Mammary epithelial cell (primary cell): ENCODE measurements at regions not wholly inside any gene's neighbourhood (a gene's known extent, or its start where the extent isn't known, plus 50 kb on each side); places are given as distances from the start of the nearest gene placed in this dataset.

ENCODE experiments used
- EZH2 ChIP-seq: IDR thresholded peaks from 2 replicates; pipeline ENCODE4 v1.6.1; 2012; ENCODE audit warnings: low read length, inconsistent platforms, borderline replicate concordance
- TF ChIP-seq, protein P1 (sequence below), 2 donors: IDR thresholded peaks in 1 of 2; conservative IDR thresholded peaks in 1 of 2; 2 replicates each; pipeline ENCODE4 v1.5.1; 2011 to 2012; ENCODE audit warnings: inconsistent platforms in 2 of 2, low read length in 2 of 2, mild to moderate bottlenecking in 2 of 2, control low read depth in 1 of 2, low read depth in 1 of 2; ENCODE audit not compliant: insufficient read depth in 1 of 2; ENCODE audit errors: extremely low read depth in 1 of 2

DNA sequence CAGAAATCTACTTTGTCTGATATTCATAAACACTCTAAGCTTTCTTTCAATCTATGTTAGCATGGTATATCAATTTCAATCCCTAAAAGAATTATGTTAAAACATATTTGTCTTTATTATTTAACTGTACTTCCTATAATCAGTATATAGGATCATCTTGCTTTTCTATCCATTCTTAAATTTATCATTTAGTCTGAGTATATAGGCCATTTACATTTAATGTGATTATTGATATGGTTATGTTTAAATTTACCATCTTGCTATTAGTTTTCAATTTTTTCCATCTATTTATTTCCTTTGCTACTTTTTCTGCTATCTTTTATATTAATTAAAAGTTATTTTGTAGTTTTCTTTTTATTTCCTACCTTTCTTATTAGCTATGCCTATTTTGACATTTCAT is 174.8 kb upstream of the MBNL1 start:
- TF ChIP-seq, protein P1, sequence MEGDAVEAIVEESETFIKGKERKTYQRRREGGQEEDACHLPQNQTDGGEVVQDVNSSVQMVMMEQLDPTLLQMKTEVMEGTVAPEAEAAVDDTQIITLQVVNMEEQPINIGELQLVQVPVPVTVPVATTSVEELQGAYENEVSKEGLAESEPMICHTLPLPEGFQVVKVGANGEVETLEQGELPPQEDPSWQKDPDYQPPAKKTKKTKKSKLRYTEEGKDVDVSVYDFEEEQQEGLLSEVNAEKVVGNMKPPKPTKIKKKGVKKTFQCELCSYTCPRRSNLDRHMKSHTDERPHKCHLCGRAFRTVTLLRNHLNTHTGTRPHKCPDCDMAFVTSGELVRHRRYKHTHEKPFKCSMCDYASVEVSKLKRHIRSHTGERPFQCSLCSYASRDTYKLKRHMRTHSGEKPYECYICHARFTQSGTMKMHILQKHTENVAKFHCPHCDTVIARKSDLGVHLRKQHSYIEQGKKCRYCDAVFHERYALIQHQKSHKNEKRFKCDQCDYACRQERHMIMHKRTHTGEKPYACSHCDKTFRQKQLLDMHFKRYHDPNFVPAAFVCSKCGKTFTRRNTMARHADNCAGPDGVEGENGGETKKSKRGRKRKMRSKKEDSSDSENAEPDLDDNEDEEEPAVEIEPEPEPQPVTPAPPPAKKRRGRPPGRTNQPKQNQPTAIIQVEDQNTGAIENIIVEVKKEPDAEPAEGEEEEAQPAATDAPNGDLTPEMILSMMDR (conservative IDR thresholded peaks at IDR 0.05 in 1 of 2, IDR thresholded peaks at IDR 0.05 in 1 of 2; ENCODE audit: extremely low read depth in 1 of 2, insufficient read depth in 1 of 2, low read depth in 1 of 2, low read length in 2 of 2) = no peak
- TF ChIP-seq EZH2 = no peak
